GM21619 (cell line): ENCODE measurements at regions not wholly inside any gene's neighbourhood (a gene's known extent, or its start where the extent isn't known, plus 50 kb on each side); places are given as distances from the start of the nearest gene placed in this dataset.

Experiments used
- ATAC-seq: cut with Tn5 transposase; IDR thresholded peaks from one replicate; pipeline ENCODE4 v1.9.1; 2021; ENCODE audit not compliant: unreplicated experiment

- ATAC-seq = no peak
These were observed 108.8 kb upstream of the RFLNA start for GRCh38 chr12:124185971-124186686.

GRCh38 chr12:124188084-124188483, 106.8 kb upstream of the RFLNA start:
- ATAC-seq = no peak

GRCh38 chr12:124188561-124189405, 106.1 kb upstream of the RFLNA start:
- ATAC-seq = no peak

GRCh38 chr12:124190312-124191023, 104.4 kb upstream of the RFLNA start:
- ATAC-seq = no peak

- ATAC-seq = no peak
These were observed 103.9 kb upstream of the RFLNA start for GRCh38 chr12:124191024-124191359.

GRCh38 chr12:124191966-124192365, 102.9 kb upstream of the RFLNA start:
- no peak for ATAC-seq

GRCh38 chr12:124194264-124194892, 100.5 kb upstream of the RFLNA start:
- no peak for ATAC-seq

GRCh38 chr12:124194893-124195566, 99.9 kb upstream of the RFLNA start:
- ATAC-seq = no peak

- ATAC-seq = no peak
These were observed 99.3 kb upstream of the RFLNA start for GRCh38 chr12:124195567-124195942.

GRCh38 chr12:124196236-124196635, 98.7 kb upstream of the RFLNA start:
- no peak for ATAC-seq

- ATAC-seq = no peak
These were observed 93.6 kb upstream of the RFLNA start for GRCh38 chr12:124201248-124201647.

- no peak for ATAC-seq
These were observed 91.7 kb upstream of the RFLNA start for GRCh38 chr12:124203176-124203575.

GRCh38 chr12:124205405-124205804, 89.5 kb upstream of the RFLNA start:
- no peak for ATAC-seq

- ATAC-seq = no peak
These were observed 87.8 kb upstream of the RFLNA start for GRCh38 chr12:124207049-124207448.

GRCh38 chr12:124207617-124208016, 87.3 kb upstream of the RFLNA start:
- no peak for ATAC-seq

GRCh38 chr12:124208489-124208888, 86.4 kb upstream of the RFLNA start:
- no peak for ATAC-seq

- no peak for ATAC-seq
These were observed 83.8 kb upstream of the RFLNA start for GRCh38 chr12:124210991-124211577.

- no peak for ATAC-seq
These were observed 83.1 kb upstream of the RFLNA start for GRCh38 chr12:124211753-124212152.

GRCh38 chr12:124213666-124214347, 81.1 kb upstream of the RFLNA start:
- no peak for ATAC-seq

- ATAC-seq = no peak
These were observed 80.3 kb upstream of the RFLNA start for GRCh38 chr12:124214574-124214973.
